ENCODE measurements at regions not wholly inside any gene's neighbourhood (a gene's known extent, or its start where the extent isn't known, plus 50 kb on each side); places are given as distances from the start of the nearest gene placed in this dataset.
"Not testable (repeated sequence)": the region's sequence is repeated elsewhere in the genome, so short reads cannot be mapped to it uniquely, and the experiment has no call there.

DNA sequence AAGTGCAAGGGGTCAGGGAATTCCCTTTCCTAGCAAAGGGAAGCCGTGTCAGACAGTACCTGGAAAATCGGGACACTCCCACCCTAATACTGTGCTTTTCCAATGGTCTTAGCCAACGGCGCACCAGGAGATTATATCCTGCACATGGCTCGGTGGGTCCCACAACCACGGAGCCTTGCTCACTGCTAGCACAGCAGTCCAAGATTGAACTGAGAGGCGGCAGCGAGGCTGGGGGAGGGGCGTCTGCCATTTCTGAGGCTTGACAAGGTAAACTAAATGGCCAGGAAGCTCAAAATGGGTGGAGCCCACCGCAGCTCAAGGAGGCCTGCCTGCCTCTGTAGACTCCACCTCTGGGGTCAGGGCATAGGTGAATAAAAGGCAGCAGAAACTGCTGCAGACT, 76.5 kb upstream of the LINC00632 start:
- DNase-seq (ENCODE audit: extremely low spot score); POLR2A ChIA-PET: not testable (repeated sequence)

DNA sequence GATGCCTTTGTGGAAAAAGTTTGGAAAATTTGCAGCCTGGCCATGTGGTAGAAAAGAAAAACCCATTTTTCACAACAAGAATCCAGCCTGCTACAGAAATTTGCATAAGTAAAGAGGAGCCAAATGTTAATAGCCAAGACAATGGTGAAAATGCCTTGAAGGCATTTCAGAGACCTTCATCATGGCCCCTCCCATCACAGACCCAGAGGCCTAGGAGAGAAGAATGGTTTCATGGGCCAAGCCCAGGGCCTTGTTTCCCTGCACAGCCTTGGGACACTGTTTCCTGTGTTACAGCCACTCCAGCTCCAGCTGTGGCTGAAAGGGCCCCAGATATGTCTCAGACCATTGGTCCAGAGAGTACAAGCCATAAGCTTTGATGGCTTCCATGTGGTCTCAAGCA, 101.4 kb upstream of the LINC00632 start:
- ChIA-PET CTCF (no interaction called here), POLR2A (no interaction called here)
- DNase-seq (ENCODE audit: extremely low spot score), result no peak
- TF ChIP-seq CTBP1 (IDR thresholded peaks at IDR 0.05; ENCODE audit: borderline replicate concordance) (no peak), LEF1 (IDR thresholded peaks at IDR 0.05; ENCODE audit: borderline replicate concordance) (no peak), SUZ12 (IDR thresholded peaks at IDR 0.05) (no peak), HDGF (IDR thresholded peaks at IDR 0.05; ENCODE audit: borderline replicate concordance) (no peak), L3MBTL2 (conservative IDR thresholded peaks at IDR 0.05) (no peak), ELF4 (IDR thresholded peaks at IDR 0.05) (no peak), BHLHE40 (IDR thresholded peaks at IDR 0.05; ENCODE audit: borderline replicate concordance) (no peak), FOXK2 (IDR thresholded peaks at IDR 0.05) (no peak), ZNF384 (IDR thresholded peaks at IDR 0.05) (no peak), FOXM1 (IDR thresholded peaks at IDR 0.05; ENCODE audit: borderline replicate concordance) (no peak), NFRKB (IDR thresholded peaks at IDR 0.05) (no peak), TARDBP (IDR thresholded peaks at IDR 0.05) (no peak), SP1 (IDR thresholded peaks at IDR 0.05) (no peak), FOXA1 (IDR thresholded peaks at IDR 0.05) (no peak), ARNT (IDR thresholded peaks at IDR 0.05) (no peak)
- TF ChIP-seq, protein P1, sequence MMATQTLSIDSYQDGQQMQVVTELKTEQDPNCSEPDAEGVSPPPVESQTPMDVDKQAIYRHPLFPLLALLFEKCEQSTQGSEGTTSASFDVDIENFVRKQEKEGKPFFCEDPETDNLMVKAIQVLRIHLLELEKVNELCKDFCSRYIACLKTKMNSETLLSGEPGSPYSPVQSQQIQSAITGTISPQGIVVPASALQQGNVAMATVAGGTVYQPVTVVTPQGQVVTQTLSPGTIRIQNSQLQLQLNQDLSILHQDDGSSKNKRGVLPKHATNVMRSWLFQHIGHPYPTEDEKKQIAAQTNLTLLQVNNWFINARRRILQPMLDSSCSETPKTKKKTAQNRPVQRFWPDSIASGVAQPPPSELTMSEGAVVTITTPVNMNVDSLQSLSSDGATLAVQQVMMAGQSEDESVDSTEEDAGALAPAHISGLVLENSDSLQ (IDR thresholded peaks at IDR 0.05), result no peak

More for the DNA sequence above, 76.5 kb upstream of the LINC00632 start:
- CTCF ChIA-PET, result not testable (repeated sequence)

DNA sequence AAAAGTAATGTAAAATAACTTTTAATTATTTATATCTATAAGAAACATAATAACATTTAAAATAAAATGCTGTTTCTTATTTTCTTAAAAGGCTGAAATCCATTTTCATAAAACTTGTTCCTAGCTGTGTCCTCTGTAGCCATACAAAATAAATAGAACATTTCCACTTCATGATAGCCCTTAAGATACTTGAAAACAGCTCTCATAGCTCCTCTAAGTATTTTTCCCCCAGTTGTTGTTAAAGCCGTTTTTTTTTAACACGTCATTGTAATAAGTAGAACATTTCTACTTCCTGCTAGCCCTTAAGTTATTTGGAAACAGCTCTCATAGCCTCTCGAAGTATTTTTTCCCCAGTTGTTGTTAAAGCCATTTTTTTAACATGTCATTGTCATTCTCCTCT, 97.3 kb upstream of the SOX3 start:
- no peak for DNase-seq (ENCODE audit: extremely low spot score)
- CTCF ChIA-PET, result no interaction called here
- TF ChIP-seq, protein P1 (IDR thresholded peaks at IDR 0.05), result no peak
- TF ChIP-seq ARNT (IDR thresholded peaks at IDR 0.05) (no peak), LEF1 (IDR thresholded peaks at IDR 0.05; ENCODE audit: borderline replicate concordance) (no peak), SUZ12 (IDR thresholded peaks at IDR 0.05) (no peak), L3MBTL2 (conservative IDR thresholded peaks at IDR 0.05) (no peak), ZNF384 (IDR thresholded peaks at IDR 0.05) (no peak), BHLHE40 (IDR thresholded peaks at IDR 0.05; ENCODE audit: borderline replicate concordance) (no peak), SP1 (IDR thresholded peaks at IDR 0.05) (no peak), TARDBP (IDR thresholded peaks at IDR 0.05) (no peak), ELF4 (IDR thresholded peaks at IDR 0.05) (no peak), CTBP1 (IDR thresholded peaks at IDR 0.05; ENCODE audit: borderline replicate concordance) (no peak), FOXK2 (IDR thresholded peaks at IDR 0.05) (no peak), FOXM1 (IDR thresholded peaks at IDR 0.05; ENCODE audit: borderline replicate concordance) (no peak), NFRKB (IDR thresholded peaks at IDR 0.05) (no peak), FOXA1 (IDR thresholded peaks at IDR 0.05) (no peak), HDGF (IDR thresholded peaks at IDR 0.05; ENCODE audit: borderline replicate concordance) (no peak)
- POLR2A ChIA-PET, result no interaction called here

DNA sequence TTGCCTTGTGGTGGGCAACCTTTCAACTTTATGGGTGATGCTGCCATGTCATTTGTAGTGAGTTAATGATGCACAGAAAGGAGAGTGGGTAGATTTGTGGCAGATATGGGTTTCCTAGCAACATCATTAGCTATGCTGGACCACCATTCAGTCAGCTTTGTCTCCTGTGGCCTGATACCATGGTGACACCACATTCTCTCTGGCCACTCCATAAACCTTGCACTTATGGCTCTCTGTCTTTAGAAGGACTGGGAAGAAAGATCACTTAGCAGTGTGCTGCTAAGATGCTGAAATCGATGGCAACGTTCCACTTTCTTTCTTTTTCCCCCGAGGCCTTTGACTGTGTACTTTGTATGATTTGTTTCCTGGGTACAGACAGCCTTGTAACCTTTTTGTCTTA, 95.0 kb upstream of the SOX3 start:
- CTCF ChIA-PET, result interaction anchor here (0.9 kb wide), 1 partner anchor 15 kb away, joined by 3 read pairs; no protein-coding TSS in a partner anchor
- no peak for TF ChIP-seq L3MBTL2 (conservative IDR thresholded peaks at IDR 0.05)
- no peak for DNase-seq (ENCODE audit: extremely low spot score)
- POLR2A ChIA-PET, result no interaction called here

DNA sequence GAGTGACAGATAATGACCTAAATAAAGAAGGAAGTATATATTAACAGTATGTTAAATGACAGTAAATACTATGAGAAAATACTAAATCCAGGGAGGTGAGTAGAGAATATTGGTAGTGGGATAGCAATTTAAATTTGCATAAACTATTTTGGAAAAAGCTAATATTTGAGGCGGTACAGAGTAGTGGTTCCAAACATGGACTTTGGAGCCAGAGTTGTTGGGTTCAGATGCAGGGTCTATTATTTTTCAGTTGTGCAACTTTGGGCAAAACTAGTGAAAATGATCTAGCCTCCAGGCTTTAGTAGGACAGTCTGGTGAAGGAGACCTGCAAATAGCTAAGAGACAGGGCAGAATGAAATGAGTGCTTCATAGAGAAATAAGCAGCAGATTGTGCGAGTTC, 84.8 kb upstream of the SOX3 start:
- ChIA-PET POLR2A (no interaction called here), CTCF (no interaction called here)
- no peak for TF ChIP-seq CTBP1 (IDR thresholded peaks at IDR 0.05; ENCODE audit: borderline replicate concordance)
- TF ChIP-seq L3MBTL2 (conservative IDR thresholded peaks at IDR 0.05), result no peak
- TF ChIP-seq FOXM1 (IDR thresholded peaks at IDR 0.05; ENCODE audit: borderline replicate concordance), result no peak
- TF ChIP-seq ARNT (IDR thresholded peaks at IDR 0.05), result no peak
- no peak for TF ChIP-seq LEF1 (IDR thresholded peaks at IDR 0.05; ENCODE audit: borderline replicate concordance)
- no peak for TF ChIP-seq TARDBP (IDR thresholded peaks at IDR 0.05)
- TF ChIP-seq SUZ12 (IDR thresholded peaks at IDR 0.05), result no peak
- no peak for TF ChIP-seq FOXA1 (IDR thresholded peaks at IDR 0.05)
- no peak for TF ChIP-seq SP1 (IDR thresholded peaks at IDR 0.05)
- no peak for DNase-seq (ENCODE audit: extremely low spot score)

DNA sequence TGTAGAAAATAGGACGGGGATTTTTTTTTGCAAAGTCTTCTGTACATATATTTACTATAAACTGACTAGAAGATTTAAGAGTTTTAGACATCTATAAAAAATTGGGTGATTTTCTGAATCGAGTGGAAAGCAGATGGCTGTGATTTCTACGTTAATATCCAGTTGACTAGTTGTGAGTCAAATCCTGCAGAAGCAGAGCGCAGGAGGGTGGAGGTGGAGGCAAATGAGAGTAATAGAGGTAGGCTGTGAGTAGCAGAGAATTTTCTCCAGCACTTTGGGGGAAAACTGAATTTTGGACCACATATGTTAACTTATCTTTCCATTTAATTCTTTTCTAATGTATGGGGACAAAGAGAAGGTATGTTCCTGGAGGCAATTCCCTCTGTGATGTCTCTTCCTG, 82.1 kb upstream of the SOX3 start:
- CTCF ChIA-PET, result interaction anchor here (0.6 kb wide), 1 partner anchor 179 kb away, joined by 3 read pairs; no protein-coding TSS in a partner anchor
- TF ChIP-seq TARDBP (IDR thresholded peaks at IDR 0.05) (no peak), HDGF (IDR thresholded peaks at IDR 0.05; ENCODE audit: borderline replicate concordance) (no peak), FOXM1 (IDR thresholded peaks at IDR 0.05; ENCODE audit: borderline replicate concordance) (no peak), L3MBTL2 (conservative IDR thresholded peaks at IDR 0.05) (no peak), CTBP1 (IDR thresholded peaks at IDR 0.05; ENCODE audit: borderline replicate concordance) (no peak), ZNF384 (IDR thresholded peaks at IDR 0.05) (no peak)
- POLR2A ChIA-PET, result no interaction called here
- no peak for DNase-seq (ENCODE audit: extremely low spot score)

DNA sequence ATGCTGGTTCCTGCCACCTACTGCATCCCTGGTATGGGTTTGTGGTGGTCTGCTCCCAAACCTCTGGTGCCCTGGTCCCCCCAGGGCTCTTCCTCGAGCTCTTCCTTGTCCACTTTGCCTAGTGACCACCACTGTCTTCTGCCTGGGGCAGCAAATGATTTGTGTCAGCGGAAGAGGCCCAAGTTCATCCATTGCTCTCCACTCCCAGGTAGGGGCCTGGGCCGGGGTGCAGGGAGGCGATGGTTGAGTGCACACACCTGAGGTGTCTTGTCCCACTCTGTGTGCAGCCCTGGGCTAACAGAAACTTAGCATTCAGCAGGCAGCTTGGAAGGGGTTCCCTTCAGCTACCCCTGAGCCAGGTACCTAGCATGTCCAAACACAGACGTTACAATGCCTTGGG, 75.6 kb upstream of the SOX3 start:
- TF ChIP-seq FOXA1 (IDR thresholded peaks at IDR 0.05), result no peak
- no peak for TF ChIP-seq HDGF (IDR thresholded peaks at IDR 0.05; ENCODE audit: borderline replicate concordance)
- TF ChIP-seq FOXK2 (IDR thresholded peaks at IDR 0.05), result no peak
- no peak for TF ChIP-seq L3MBTL2 (conservative IDR thresholded peaks at IDR 0.05)
- no peak for TF ChIP-seq SP1 (IDR thresholded peaks at IDR 0.05)
- no peak for TF ChIP-seq LEF1 (IDR thresholded peaks at IDR 0.05; ENCODE audit: borderline replicate concordance)
- no peak for TF ChIP-seq ELF4 (IDR thresholded peaks at IDR 0.05)
- TF ChIP-seq SUZ12 (IDR thresholded peaks at IDR 0.05), result no peak
- ChIA-PET CTCF (no interaction called here), POLR2A (no interaction called here)
- DNase-seq (ENCODE audit: extremely low spot score), result no peak

All from HEK293T (cell line).